HCT116 (cell line): ENCODE measurements at regions not wholly inside any gene's neighbourhood (a gene's known extent, or its start where the extent isn't known, plus 50 kb on each side); places are given as distances from the start of the nearest gene placed in this dataset.

Experiments used
- ATAC-seq: fragments of 200-7000 bp; cut with Tn5 transposase; 2 replicates; pipeline ENCODE4 v1.9.1; 2020; ENCODE audit warnings: mild to moderate bottlenecking, moderate library complexity
- BruUV-seq: library from RNA; stranded (reverse); fragments of 400-500 nt; replicated peaks from 2 replicates; lab custom pipeline; 2021; lab: Mats Ljungman, UMichigan
- CTCF ChIA-PET: fragments of 300-600 bp; sonication (Branson Sonifier 250); formaldehyde crosslinking; loops from one replicate; lab custom pipeline; 2021; ENCODE audit warnings: antibody characterized with exemption; lab: Charles Lee
- POLR2A ChIA-PET: fragments of 300-600, 350-600 bp; sonication (Branson Sonifier 250); formaldehyde crosslinking; loops from one replicate; lab custom pipeline; 2021; ENCODE audit warnings: antibody characterized with exemption; lab: Charles Lee
- RAD21 ChIA-PET, 2 experiments: fragments of 300-600 bp; sonication (Branson Sonifier 250); formaldehyde crosslinking; loops; one replicate each; lab custom pipeline; 2023; ENCODE audit warnings: low total read pairs in 2 of 2; ENCODE audit not compliant: uncharacterized antibody in 2 of 2, unreplicated experiment in 2 of 2, low non-redundant PET in 1 of 2; lab: Charles Lee
- DNase-seq: peaks from one replicate; pipeline ENCODE4 v3.0.0-alpha.2; 2010; ENCODE audit warnings: low read depth, low spot score
- H2AFZ ChIP-seq: fragments of 200-600 bp; shearing (Covaris generic), sonication (generic); 2 replicates; pipeline ENCODE4 v1.6.1; 2017; ENCODE audit warnings: low read depth, mixed run types, mixed read lengths, antibody characterized with exemption, low read length; ENCODE audit not compliant: poor library complexity, severe bottlenecking
- H3K27ac ChIP-seq: 2 replicates; pipeline ENCODE4 v1.5.1; 2012; ENCODE audit warnings: low read depth, low read length
- H3K27me3 ChIP-seq: fragments of 200-600 bp; sonication (generic); 2 replicates; pipeline ENCODE4 v1.6.1; 2016; ENCODE audit warnings: mixed run types, low read length, mixed read lengths; ENCODE audit not compliant: insufficient read depth
- H3K36me3 ChIP-seq, 2 experiments: fragments of 200-500 bp in 1 of 2; fragments of 200-600 bp in 1 of 2; sonication (Bioruptor generic) in 1 of 2; sonication (generic) in 1 of 2; 2 replicates each; pipeline versions ENCODE4 v1.5.1 to v1.6.1; 2014 to 2016; ENCODE audit warnings: low read length in 2 of 2, inconsistent platforms in 1 of 2, mixed read lengths in 1 of 2, mixed run types in 1 of 2; ENCODE audit not compliant: insufficient read depth in 2 of 2, control insufficient read depth in 1 of 2
- H3K4me1 ChIP-seq, 2 experiments: fragments of 200-600 bp in 1 of 2; sonication (generic) in 1 of 2; 2 replicates each; pipeline versions ENCODE4 v1.5.1 to v1.6.1; 2012 to 2017; ENCODE audit warnings: low read length in 2 of 2, inconsistent platforms in 1 of 2, mild to moderate bottlenecking in 1 of 2, mixed read lengths in 1 of 2, mixed run types in 1 of 2, moderate library complexity in 1 of 2; ENCODE audit not compliant: insufficient read depth in 2 of 2, control insufficient read depth in 1 of 2
- H3K4me2 ChIP-seq: fragments of 200-600 bp; sonication (generic); 2 replicates; pipeline ENCODE4 v1.6.1; 2017; ENCODE audit warnings: mixed run types, low read length, mixed read lengths
- H3K4me3 ChIP-seq, 2 experiments: fragments of 200-600 bp in 1 of 2; sonication (generic) in 1 of 2; replicated peaks in 1 of 2; 2 replicates each; pipeline ENCODE4 v1.5.1; 2011 to 2016; ENCODE audit warnings: low read length in 2 of 2, control low read depth in 1 of 2, low read depth in 1 of 2, mild to moderate bottlenecking in 1 of 2, mixed read lengths in 1 of 2, mixed run types in 1 of 2
- H3K79me2 ChIP-seq: fragments of 200-600 bp; sonication (generic); 2 replicates; pipeline ENCODE4 v1.6.1; 2017; ENCODE audit warnings: mild to moderate bottlenecking, mixed run types, low read length, moderate library complexity, mixed read lengths; ENCODE audit not compliant: insufficient read depth
- H3K9ac ChIP-seq: fragments of 200-600 bp; sonication (generic); 2 replicates; pipeline ENCODE4 v1.6.1; 2016; ENCODE audit warnings: low read length, mixed read lengths
- H3K9me2 ChIP-seq: fragments of 200-600 bp; sonication (generic), shearing (Covaris generic); 2 replicates; pipeline ENCODE4 v1.6.1; 2017; ENCODE audit warnings: mixed run types, mild to moderate bottlenecking, moderate library complexity; ENCODE audit not compliant: insufficient read depth
- H3K9me3 ChIP-seq, 2 experiments: fragments of 200-500 bp in 1 of 2; fragments of 200-600 bp in 1 of 2; sonication (Bioruptor generic) in 1 of 2; sonication (generic) in 1 of 2; 2 replicates each; pipeline ENCODE4 v1.6.1; 2014 to 2017; ENCODE audit warnings: low read length in 2 of 2, mixed read lengths in 2 of 2, inconsistent platforms in 1 of 2, low read depth in 1 of 2, mild to moderate bottlenecking in 1 of 2, mixed run types in 1 of 2, moderate library complexity in 1 of 2; ENCODE audit not compliant: control insufficient read depth in 1 of 2, insufficient read depth in 1 of 2
- H4K20me1 ChIP-seq: fragments of 200-600 bp; sonication (generic), shearing (Covaris generic); 2 replicates; pipeline ENCODE4 v1.6.1; 2017; ENCODE audit warnings: mixed run types, mild to moderate bottlenecking, moderate library complexity; ENCODE audit not compliant: insufficient read depth
- ATF3 ChIP-seq: IDR thresholded peaks from 2 replicates; pipeline ENCODE4 v1.6.1; 2012
- EZH2 ChIP-seq: fragments of 200-600 bp; sonication (generic); IDR thresholded peaks from 2 replicates; pipeline ENCODE4 v1.6.1; 2017; ENCODE audit warnings: antibody characterized with exemption, mixed run types
- EZH2phosphoT487 ChIP-seq: fragments of 200-600 bp; IDR thresholded peaks from 2 replicates; pipeline ENCODE4 v1.6.1; 2018; ENCODE audit warnings: antibody characterized with exemption, borderline replicate concordance
- FOSL1 ChIP-seq: IDR thresholded peaks from 2 replicates; pipeline ENCODE4 v1.6.1; 2012; ENCODE audit warnings: low read depth
- RAD21 ChIP-seq: IDR thresholded peaks from 2 replicates; pipeline ENCODE4 v1.6.1; 2012; ENCODE audit warnings: low read depth, mild to moderate bottlenecking
- SRF ChIP-seq: IDR thresholded peaks from 2 replicates; pipeline ENCODE4 v1.6.1; 2012; ENCODE audit warnings: low read depth
- ZBTB33 ChIP-seq: IDR thresholded peaks from 2 replicates; pipeline ENCODE4 v1.6.1; 2011; ENCODE audit warnings: mild to moderate bottlenecking, low read length, moderate library complexity; ENCODE audit not compliant: insufficient replicate concordance; ENCODE audit errors: extremely low read depth
- ZNF274 ChIP-seq: fragments of 200-500 bp; sonication (Bioruptor generic); IDR thresholded peaks from 2 replicates; pipeline ENCODE4 v1.6.1; 2014; ENCODE audit warnings: mild to moderate bottlenecking, low read depth, low read length, inconsistent platforms
- intact Hi-C: fragments of 100-400 bp; cut with micrococcal nuclease; formaldehyde crosslinking; loops from 2 replicates; pipeline ENCODE4 v1.10.0; 2022

GRCh38 chr12:126989532-126989931 lies 1277.4 kb upstream of the TMEM132C start:
- H2AFZ ChIP-seq, result no peak overlapping the region
- intact Hi-C loops, result no loop called here

GRCh38 chr12:126993898-126994297 lies 1273.1 kb upstream of the TMEM132C start:
- Histone ChIP-seq H3K9me3 (no peaks in the 10 kb centered on the region), H3K27me3 (no peaks in the 10 kb centered on the region), H3K4me2 (no peak overlapping the region), H3K36me3 (no peaks in the 10 kb centered on the region), H2AFZ (no peak overlapping the region), H3K4me3 (no peak overlapping the region)
- CTCF ChIA-PET, result no interaction called here
- ATAC-seq, result no peak
- no peak for TF ChIP-seq ZNF274
- no peak for TF ChIP-seq RAD21
- no peak for TF ChIP-seq ZBTB33
- TF ChIP-seq FOSL1, result no peak
- no peak for TF ChIP-seq EZH2phosphoT487
- no peak for TF ChIP-seq SRF
- no peak for TF ChIP-seq EZH2
- no peak for TF ChIP-seq ATF3
- TF ChIP-seq, all 23 proteins: peak for 0
- no peaks in the 10 kb centered on the region for H4K20me1 ChIP-seq
- no peak for DNase-seq
- intact Hi-C loops, result no loop called here
- no peak overlapping the region for H3K27ac ChIP-seq
- RAD21 ChIA-PET, result no interaction called here
- H3K4me1 ChIP-seq, result no peaks in the 10 kb centered on the region
- POLR2A ChIA-PET, result no interaction called here
- no peaks in the 10 kb centered on the region for H3K9me2 ChIP-seq
- no peaks in the 10 kb centered on the region for H3K79me2 ChIP-seq
- H3K9ac ChIP-seq, result no peak overlapping the region
- BruUV-seq, result no TSS peak

More at GRCh38 chr12:126989532-126989931, 1277.4 kb upstream of the TMEM132C start:
- no peaks in the 10 kb centered on the region for H4K20me1 ChIP-seq
- H3K36me3 ChIP-seq, result no peaks in the 10 kb centered on the region
- ChIA-PET RAD21 (no interaction called here), POLR2A (no interaction called here), CTCF (no interaction called here)
- H3K9ac ChIP-seq, result no peak overlapping the region
- TF ChIP-seq ATF3, result no peak
- H3K4me3 ChIP-seq, result no peak overlapping the region
- no peak overlapping the region for H3K27ac ChIP-seq
- no peaks in the 10 kb centered on the region for H3K9me3 ChIP-seq
- H3K9me2 ChIP-seq, result no peaks in the 10 kb centered on the region
- no peak overlapping the region for H3K4me2 ChIP-seq
- H3K27me3 ChIP-seq, result no peaks in the 10 kb centered on the region
- no peaks in the 10 kb centered on the region for H3K4me1 ChIP-seq
- no TSS peak for BruUV-seq
- DNase-seq, result no peak
- no peaks in the 10 kb centered on the region for H3K79me2 ChIP-seq
- no peak for ATAC-seq
